ENCODE measurements at regions not wholly inside any gene's neighbourhood (a gene's known extent, or its start where the extent isn't known, plus 50 kb on each side); places are given as distances from the start of the nearest gene placed in this dataset.

DNA sequence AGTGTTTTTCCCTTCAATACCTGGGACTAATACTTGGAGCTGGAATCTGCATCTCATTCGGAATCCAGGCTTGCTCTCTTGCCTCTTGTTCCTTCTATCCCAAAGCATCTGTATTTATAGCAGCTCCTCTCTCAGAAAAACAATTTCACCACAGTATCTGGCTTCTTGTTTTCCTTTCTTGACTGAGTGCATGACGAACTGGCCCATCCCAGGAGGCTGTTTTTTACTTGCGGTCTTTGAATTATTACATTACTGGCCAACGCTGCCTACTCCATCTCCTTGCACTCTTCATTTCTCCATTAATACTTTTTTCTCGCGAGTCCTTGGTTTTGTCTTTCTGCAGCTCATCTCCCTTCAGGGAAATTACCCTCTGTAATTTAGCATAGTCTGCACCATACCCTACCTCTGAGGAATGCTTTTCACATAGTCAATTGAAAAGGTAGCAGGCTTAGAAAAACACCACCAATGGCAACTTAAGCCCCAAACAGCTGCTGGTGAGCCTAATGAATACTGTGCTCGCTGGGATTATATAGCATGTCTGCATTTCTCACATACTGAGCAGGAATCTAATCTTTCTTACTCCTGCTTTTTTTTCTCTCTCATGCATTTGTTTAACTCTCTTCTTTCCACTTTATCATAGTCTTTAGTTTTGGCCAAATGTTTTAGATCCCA is 277.4 kb upstream of the SESN3 start:
- DNase-seq: no peak

DNA sequence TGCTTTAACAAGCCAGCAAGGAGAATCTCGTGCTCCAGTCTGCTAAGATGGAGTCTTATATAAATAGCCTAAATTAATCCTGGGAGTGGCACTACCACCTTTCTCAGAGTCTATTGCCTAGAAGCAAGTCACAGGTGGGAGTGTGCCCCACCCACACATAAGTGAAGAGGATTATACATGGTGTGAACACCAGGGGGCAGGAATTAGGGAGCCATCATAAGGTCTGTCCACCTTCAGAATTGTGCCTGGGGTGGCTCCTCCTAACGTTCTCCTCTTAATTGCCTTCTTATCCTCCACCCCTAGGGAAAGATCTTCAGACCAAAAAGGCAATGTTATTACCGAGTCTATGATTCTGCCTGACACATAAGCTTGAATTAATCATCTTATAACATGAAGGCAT is 276.8 kb upstream of the SESN3 start:
- no peak for DNase-seq

GRCh38 chr11:95506777-95507176 is 275.8 kb upstream of the SESN3 start:
- no peak for DNase-seq

GRCh38 chr11:95505927-95506426 is 275.0 kb upstream of the SESN3 start:
- no peak for DNase-seq

DNA sequence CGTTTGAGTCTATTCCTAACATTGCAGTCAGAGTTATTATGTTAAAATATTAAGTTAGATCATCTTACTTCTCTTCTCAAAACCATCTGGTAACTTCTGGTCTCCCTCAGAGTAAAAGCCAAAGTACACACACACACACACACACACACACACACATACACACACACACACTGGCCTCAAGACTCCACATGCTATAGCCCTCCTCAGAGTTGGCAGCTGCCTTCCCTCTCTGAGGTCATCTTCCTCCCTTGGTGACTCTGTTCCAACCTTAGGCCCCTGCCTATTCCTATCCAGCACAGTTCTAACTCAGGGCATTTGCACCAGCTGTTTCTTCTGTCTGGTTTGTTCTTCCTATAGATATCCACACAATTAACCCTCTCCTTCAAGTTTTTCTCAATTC is 272.0 kb upstream of the SESN3 start:
- no peak for DNase-seq

- no peak for DNase-seq
These were observed 271.5 kb upstream of the SESN3 start for GRCh38 chr11:95502522-95502921.

DNA sequence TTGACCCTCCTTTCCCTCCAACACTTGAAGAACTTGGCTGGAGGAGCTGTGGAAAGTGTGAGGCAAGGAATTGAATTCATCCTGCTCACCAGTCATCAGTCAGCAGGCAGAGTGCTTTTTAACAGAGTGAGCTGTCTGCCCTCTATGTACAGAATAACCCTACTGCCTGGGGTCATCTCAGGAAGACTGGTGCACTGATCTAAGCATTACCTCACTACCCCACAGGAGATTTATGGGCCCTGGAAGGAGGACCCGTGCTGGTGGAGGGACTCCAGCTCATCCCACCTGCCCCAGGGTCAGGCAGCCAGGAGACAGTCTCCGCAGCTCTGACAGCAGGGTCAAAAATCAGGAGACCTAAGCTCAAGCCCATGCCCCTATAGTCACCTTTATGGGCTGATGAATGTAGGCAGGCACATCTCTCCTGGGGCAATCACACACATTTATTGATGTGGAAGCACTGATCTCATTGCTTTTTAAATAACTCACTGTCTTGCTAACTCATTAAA is 270.8 kb upstream of the SESN3 start:
- no peak for DNase-seq

DNA sequence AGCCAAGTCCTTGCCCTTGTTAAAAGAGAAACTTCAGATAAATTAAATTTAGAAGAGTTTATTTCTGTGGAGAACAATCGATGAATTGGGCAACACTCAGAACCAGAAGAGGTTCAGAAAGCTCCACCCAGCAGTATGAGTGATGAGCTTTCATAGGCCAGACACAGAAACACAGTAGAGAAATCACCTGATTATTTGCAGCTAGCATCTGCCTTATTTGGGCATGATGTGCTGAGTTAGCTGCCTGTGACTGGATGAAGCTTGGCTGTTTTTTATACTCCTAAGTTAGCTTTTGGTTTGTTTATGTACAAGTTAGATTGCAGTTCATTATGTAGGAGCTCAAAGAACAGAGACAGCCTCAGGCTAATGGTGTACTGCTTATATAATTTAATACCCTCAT is 269.5 kb upstream of the SESN3 start:
- DNase-seq: no peak

GRCh38 chr11:95499516-95500135 is 268.6 kb upstream of the SESN3 start:
- DNase-seq: no peak

DNA sequence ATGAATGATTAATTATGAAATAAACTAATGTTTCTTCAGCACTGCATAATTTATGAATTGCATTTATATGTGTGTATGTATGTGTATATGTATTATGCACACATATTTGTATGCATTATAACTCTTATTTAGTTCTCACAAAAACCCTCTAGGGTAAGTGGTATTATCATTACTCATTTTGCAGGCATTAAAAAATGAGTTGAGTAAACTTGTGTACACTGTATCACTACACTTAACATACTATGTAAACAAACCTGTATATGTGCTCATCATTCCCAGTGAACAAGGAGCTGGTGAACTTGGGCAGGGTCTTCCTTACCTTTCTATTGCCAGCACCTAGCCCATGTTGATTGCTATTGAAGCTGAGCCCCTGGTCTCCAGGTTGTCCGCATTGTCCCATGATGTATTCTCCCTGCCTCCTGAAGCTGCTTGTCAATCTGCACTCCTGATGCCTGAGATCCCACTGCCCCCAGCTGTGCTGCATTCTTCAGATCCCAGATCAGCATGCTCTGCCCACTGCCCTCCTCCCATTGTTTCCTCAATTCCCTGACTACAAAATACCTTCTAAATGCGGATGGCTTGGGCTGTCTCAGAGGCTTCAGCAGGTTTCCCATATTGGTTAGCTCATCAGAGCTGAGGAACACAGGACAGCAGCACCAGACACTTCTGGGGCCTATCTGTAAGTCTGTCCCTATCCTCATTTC is 267.9 kb upstream of the SESN3 start:
- no peak for DNase-seq

DNA sequence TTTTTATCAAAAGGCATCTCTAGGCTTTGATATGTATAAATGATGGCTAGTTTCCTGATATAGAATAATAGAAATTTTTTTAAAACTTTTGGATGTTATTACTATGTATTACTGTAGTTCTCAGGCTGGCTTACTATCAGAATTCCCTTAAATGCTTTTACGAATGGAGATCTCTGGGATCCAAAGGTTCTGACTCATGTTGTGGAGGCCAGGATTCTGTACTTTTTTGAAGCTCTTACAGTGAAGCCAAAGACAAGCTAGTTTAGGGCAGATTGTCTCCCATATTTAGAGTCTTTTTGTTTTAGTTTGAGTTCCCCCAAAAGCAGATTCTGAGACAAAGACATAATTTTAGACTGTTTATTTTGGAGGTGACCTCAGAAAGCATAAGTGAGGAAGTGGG is 265.9 kb upstream of the SESN3 start:
- DNase-seq: no peak

GRCh38 chr11:95495706-95496105 is 264.7 kb upstream of the SESN3 start:
- no peak for DNase-seq

- no peak for DNase-seq
These were observed 263.9 kb upstream of the SESN3 start for GRCh38 chr11:95494856-95495255.

DNA sequence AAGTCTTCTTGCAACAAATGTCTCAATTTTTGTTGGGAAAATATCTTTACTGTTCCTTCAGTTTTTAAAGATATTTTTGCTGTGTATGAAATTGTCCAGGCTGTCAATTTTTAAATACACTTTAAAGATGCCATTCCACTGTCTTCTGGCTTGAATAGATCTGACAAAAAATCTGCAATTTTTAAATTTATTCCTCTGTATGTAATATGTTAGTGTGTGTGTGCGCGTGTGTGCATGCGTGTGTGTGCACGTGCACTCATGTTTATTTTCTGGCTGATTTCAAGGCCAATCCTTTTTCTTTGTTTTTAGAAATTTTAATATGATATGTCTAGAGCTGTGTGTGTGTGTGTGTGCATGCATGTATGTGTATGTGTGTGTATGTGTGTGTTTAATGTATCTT is 263.2 kb upstream of the SESN3 start:
- no peak for DNase-seq

GRCh38 chr11:95490625-95491024 is 259.6 kb upstream of the SESN3 start:
- no peak for DNase-seq

GRCh38 chr11:95487938-95488337 is 256.9 kb upstream of the SESN3 start:
- no peak for DNase-seq

GRCh38 chr11:95487391-95487790 is 256.4 kb upstream of the SESN3 start:
- DNase-seq: no peak

- DNase-seq: no peak
These were observed 256.0 kb upstream of the SESN3 start for GRCh38 chr11:95486979-95487378.

DNA sequence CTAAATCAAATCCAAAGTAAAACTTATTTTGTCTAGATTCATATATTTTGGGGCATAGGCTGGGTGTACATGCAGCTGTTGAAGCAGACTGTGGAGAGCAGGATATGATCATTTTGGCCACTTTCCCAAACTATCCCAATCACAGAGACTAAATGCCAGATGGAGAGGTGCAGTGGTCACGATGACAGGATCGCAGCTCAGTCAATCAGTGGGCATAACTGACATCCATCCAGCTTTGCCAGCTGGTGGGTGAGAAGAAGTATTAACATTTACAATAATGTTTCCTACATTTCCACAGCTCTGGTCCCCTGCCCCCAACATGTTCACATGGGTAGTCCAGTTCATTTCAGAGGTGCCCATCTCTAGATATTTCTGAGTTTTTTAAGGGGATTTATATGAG is 255.5 kb upstream of the SESN3 start:
- DNase-seq: no peak

DNA sequence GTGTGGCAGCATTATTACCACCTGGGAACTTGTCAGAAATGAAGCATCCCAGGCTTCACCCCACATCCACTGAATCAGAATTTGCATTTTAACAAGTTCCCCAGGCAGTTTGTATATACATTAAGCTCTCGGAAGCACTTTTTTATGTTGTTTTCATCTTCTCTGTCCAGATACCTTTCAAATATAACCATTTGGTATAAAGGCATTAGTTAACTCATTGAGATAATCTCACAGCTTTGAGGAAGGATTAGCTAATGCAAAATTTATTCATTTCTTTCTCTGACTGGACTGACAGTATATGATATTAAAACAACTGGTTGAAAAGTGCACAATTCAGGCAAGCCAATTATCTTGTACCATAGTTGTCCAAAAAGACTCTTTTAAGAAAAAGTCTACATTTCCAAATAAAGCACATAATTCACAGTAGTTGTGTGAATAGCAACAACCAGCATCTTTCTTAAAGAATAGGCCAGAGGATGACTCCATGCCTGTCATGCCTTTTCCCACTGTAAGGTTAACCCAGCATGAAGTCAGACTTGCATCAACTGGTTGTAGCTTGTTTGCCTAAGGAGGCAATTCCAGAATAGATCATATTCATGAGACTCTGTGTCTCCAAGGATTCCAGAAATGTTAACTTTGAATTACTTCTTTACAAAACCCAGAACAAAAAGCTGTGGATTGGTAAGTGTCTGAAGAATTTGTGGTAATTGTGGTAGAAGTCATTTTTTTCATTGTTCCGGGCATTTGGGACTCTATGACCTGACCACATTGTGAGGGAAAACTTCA is 254.3 kb upstream of the SESN3 start:
- no peak for DNase-seq

GRCh38 chr11:95483339-95483738 is 252.3 kb upstream of the SESN3 start:
- DNase-seq: no peak

DNA sequence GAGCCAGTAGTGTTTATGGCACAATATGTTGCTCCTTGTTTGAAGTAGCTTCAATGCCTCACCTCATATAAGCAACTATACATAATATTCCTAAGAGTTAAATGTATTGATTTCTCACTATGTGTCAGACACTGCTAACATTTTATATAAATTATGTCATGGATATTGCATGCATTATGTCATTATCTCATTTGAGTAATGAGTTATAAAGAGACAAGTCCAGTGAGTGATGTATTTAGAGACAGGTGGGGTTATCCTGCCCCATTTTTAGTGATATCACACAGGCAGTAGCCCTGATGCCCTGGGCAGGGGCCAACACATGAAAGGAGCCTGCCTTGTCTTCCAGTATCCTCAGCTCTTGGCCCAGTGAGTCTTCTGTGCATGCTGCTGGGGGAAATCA is 247.0 kb upstream of the SESN3 start:
- no peak for DNase-seq

DNA sequence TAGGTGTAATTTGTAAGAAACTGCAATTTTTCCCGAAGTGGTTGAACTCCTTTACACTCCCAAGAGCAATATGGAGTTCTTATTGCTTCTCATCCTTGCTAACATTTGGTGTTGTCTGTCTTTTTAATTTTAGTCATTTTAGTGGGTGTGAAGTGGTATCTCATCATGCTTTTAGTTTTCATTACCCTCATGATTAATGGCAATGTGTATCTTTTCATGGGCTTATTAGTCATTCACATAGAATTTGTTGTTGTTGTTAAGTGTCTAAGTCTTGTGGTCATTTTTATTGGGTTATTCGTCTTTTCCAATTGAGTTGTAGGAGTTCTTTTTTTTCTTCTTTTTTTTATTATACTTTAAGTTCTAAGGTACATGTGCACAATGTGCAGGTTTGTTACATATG is 238.3 kb upstream of the SESN3 start:
- DNase-seq: no peak
